ENCODE measurements at regions not wholly inside any gene's neighbourhood (a gene's known extent, or its start where the extent isn't known, plus 50 kb on each side); places are given as distances from the start of the nearest gene placed in this dataset.

DNA sequence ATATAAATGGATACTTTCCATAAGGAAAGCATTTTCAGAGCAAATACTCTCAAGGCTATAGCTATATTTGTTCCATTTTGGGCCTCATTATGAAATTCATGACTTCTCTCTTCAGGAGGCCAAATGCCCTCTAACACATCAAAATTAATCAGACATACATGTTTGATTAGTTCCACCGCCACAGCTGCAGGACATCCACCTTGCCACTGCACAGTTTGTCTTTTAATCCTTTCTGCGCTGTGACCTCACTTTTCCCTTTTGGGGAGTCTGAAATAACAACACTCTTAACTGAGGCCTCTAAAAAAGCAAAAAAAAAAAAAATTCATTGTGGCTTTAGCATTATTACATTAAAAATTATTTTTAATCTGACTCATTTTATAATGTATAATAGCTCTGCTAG, 279.1 kb upstream of the CDH12 start:
- Histone ChIP-seq H3K79me1 (ENCODE audit: low read depth, low read length) (no peaks in the 10 kb centered on the region), H4K91ac (ENCODE audit: low read depth, low read length, poor library complexity) (no peak overlapping the region), H2BK15ac (ENCODE audit: low read length) (no peak overlapping the region), H2AFZ (ENCODE audit: low read length) (no peak overlapping the region), H2BK12ac (ENCODE audit: low read length) (no peak overlapping the region), H3K4me2 (ENCODE audit: insufficient read depth, low read length, poor library complexity, severe bottlenecking) (no peak overlapping the region), H3K23ac (ENCODE audit: low read depth, low read length, poor library complexity) (no peak overlapping the region), H3K9ac (ENCODE audit: low read depth, low read length, poor library complexity) (no peak overlapping the region), H3K4ac (ENCODE audit: low read length) (no peak overlapping the region), H3K18ac (ENCODE audit: low read length) (no peak overlapping the region), H2BK5ac (ENCODE audit: low read length) (no peak overlapping the region), H3K27me3 (ENCODE audit: control insufficient read depth in 3 of 3, insufficient read depth in 3 of 3, low read depth in 1 of 3, low read length in 3 of 3) (no peaks in the 10 kb centered on the region), H3K9me3 (replicated peaks in 1 of 2; ENCODE audit: control insufficient read depth in 2 of 2, insufficient read depth in 1 of 2, low read depth in 1 of 2, low read length in 2 of 2) (no peaks in the 10 kb centered on the region), H3K36me3 (replicated peaks in 1 of 2; ENCODE audit: control insufficient read depth in 2 of 2, insufficient read depth in 2 of 2, low read length in 2 of 2) (no peaks in the 10 kb centered on the region), H2BK120ac (ENCODE audit: low read depth, low read length) (no peak overlapping the region), H2AK5ac (ENCODE audit: low read depth, low read length) (no peak overlapping the region), H3K4me1 (ENCODE audit: control insufficient read depth in 2 of 2, insufficient read depth in 1 of 2, low read depth in 1 of 2, low read length in 2 of 2) (no peaks in the 10 kb centered on the region), H4K8ac (ENCODE audit: low read depth, low read length) (no peak overlapping the region), H3K14ac (ENCODE audit: low read length) (no peak overlapping the region), H3K4me3 (ENCODE audit: low read length in 2 of 2) (no peak overlapping the region), H3K27ac (replicated peaks; ENCODE audit: low read length) (no peak overlapping the region)
- WGBS, 2 donors (ENCODE audit: extremely low coverage in 2 of 2, insufficient read length in 2 of 2, insufficient replicate concordance in 1 of 2): no CpG with 5 or more reads among the region's 2 CpGs
- DNase-seq (ENCODE audit: low spot score): no peak

DNA sequence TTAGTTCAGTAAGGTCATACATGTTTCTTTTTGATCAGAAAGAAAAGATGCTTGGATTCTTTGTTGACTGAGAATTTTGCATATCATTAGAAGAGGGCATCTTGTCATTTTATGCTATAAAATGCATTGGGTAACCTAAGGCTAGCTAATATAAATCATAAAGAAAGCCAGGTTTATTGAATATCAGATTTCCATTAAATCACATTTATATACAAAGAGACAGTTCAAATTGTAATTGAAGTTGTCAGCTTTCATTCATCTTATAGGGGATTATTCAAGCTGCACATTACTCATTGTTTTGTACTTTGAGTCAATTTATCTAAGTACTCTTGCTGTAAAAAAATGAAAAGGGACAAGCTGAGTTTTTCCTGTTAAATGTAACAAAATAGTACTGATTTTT, 259.1 kb upstream of the CDH12 start:
- Histone ChIP-seq H3K23ac (ENCODE audit: low read depth, low read length, poor library complexity) (no peak overlapping the region), H3K27ac (replicated peaks; ENCODE audit: low read length) (no peak overlapping the region), H3K4ac (ENCODE audit: low read length) (no peak overlapping the region), H2BK15ac (ENCODE audit: low read length) (no peak overlapping the region), H3K9ac (ENCODE audit: low read depth, low read length, poor library complexity) (no peak overlapping the region), H2BK12ac (ENCODE audit: low read length) (no peak overlapping the region), H3K4me3 (ENCODE audit: low read length in 2 of 2) (no peak overlapping the region), H2BK5ac (ENCODE audit: low read length) (no peak overlapping the region), H3K18ac (ENCODE audit: low read length) (no peak overlapping the region), H2BK120ac (ENCODE audit: low read depth, low read length) (no peak overlapping the region), H4K91ac (ENCODE audit: low read depth, low read length, poor library complexity) (no peak overlapping the region), H3K14ac (ENCODE audit: low read length) (no peak overlapping the region), H3K9me3 (replicated peaks in 1 of 2; ENCODE audit: control insufficient read depth in 2 of 2, insufficient read depth in 1 of 2, low read depth in 1 of 2, low read length in 2 of 2) (no peaks in the 10 kb centered on the region), H3K79me1 (ENCODE audit: low read depth, low read length) (no peaks in the 10 kb centered on the region), H3K4me1 (ENCODE audit: control insufficient read depth in 2 of 2, insufficient read depth in 1 of 2, low read depth in 1 of 2, low read length in 2 of 2) (no peaks in the 10 kb centered on the region), H2AFZ (ENCODE audit: low read length) (no peak overlapping the region), H4K8ac (ENCODE audit: low read depth, low read length) (no peak overlapping the region), H3K36me3 (replicated peaks in 1 of 2; ENCODE audit: control insufficient read depth in 2 of 2, insufficient read depth in 2 of 2, low read length in 2 of 2) (no peaks in the 10 kb centered on the region), H3K4me2 (ENCODE audit: insufficient read depth, low read length, poor library complexity, severe bottlenecking) (no peak overlapping the region), H3K27me3 (ENCODE audit: control insufficient read depth in 3 of 3, insufficient read depth in 3 of 3, low read depth in 1 of 3, low read length in 3 of 3) (no peaks in the 10 kb centered on the region), H2AK5ac (ENCODE audit: low read depth, low read length) (no peak overlapping the region)
- DNase-seq (ENCODE audit: low spot score): no peak

DNA sequence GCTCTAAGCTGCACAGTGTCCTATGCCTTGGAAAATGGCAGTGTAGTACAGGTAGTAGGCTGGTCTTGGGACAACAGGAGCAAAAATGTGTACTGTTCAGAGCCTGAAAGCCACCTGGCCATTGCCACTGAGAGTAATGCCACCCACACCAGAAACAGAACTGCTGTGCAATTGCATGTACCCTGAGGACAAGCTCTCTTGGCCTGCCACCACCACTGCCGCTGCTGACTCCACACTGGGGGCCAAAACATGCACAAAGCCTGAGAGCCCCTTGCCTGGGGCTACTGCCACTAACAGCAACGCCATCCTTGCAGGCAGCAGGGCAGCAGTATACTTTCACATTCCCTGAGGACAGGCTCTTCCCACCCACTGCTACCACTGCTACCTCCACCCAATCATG, 251.9 kb upstream of the CDH12 start:
- Histone ChIP-seq H2AFZ (ENCODE audit: low read length) (no peak overlapping the region), H4K91ac (ENCODE audit: low read depth, low read length, poor library complexity) (no peak overlapping the region), H3K9ac (ENCODE audit: low read depth, low read length, poor library complexity) (peak overlapping the region; percentile 34), H3K4me3 (ENCODE audit: low read length in 2 of 2) (no peak overlapping the region), H3K27me3 (ENCODE audit: control insufficient read depth in 3 of 3, insufficient read depth in 3 of 3, low read depth in 1 of 3, low read length in 3 of 3) (no peaks in the 10 kb centered on the region), H3K4ac (ENCODE audit: low read length) (no peak overlapping the region), H2BK120ac (ENCODE audit: low read depth, low read length) (no peak overlapping the region), H3K23ac (ENCODE audit: low read depth, low read length, poor library complexity) (no peak overlapping the region), H3K79me1 (ENCODE audit: low read depth, low read length) (no peaks in the 10 kb centered on the region), H3K4me2 (ENCODE audit: insufficient read depth, low read length, poor library complexity, severe bottlenecking) (no peak overlapping the region), H4K8ac (ENCODE audit: low read depth, low read length) (no peak overlapping the region), H3K14ac (ENCODE audit: low read length) (no peak overlapping the region), H3K4me1 (ENCODE audit: control insufficient read depth in 2 of 2, insufficient read depth in 1 of 2, low read depth in 1 of 2, low read length in 2 of 2) (no peaks in the 10 kb centered on the region), H3K36me3 (replicated peaks in 1 of 2; ENCODE audit: control insufficient read depth in 2 of 2, insufficient read depth in 2 of 2, low read length in 2 of 2) (no peaks in the 10 kb centered on the region), H2BK12ac (ENCODE audit: low read length) (no peak overlapping the region), H3K18ac (ENCODE audit: low read length) (peak overlapping the region; percentile 44), H3K27ac (replicated peaks; ENCODE audit: low read length) (no peak overlapping the region), H2AK5ac (ENCODE audit: low read depth, low read length) (no peak overlapping the region), H2BK15ac (ENCODE audit: low read length) (no peak overlapping the region), H2BK5ac (ENCODE audit: low read length) (no peak overlapping the region), H3K9me3 (replicated peaks in 1 of 2; ENCODE audit: control insufficient read depth in 2 of 2, insufficient read depth in 1 of 2, low read depth in 1 of 2, low read length in 2 of 2) (no peaks in the 10 kb centered on the region)
- WGBS, 2 donors (ENCODE audit: extremely low coverage in 2 of 2, insufficient read length in 2 of 2, insufficient replicate concordance in 1 of 2): no CpG with 5 or more reads among the region's 2 CpGs
- no peak for DNase-seq (ENCODE audit: low spot score)

DNA sequence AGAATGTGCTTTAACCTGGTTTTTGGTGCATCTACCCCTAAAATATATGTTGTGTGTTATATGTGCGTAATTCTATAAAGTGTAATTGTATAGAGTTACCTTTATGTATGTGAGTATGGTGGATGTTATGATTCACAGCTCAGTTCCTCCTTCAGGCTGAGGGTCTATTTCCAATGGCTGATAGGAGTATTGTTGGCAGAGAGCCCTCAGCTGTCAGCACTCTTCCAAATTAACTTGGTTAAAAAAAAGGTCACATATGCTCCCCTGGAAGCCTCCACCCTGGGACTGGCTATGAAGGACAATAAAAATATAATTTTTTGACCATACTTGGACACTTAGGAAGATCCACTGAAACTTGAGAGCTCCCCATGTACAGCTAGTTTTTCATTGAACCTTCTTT, 250.4 kb upstream of the CDH12 start:
- Histone ChIP-seq H3K36me3 (replicated peaks in 1 of 2; ENCODE audit: control insufficient read depth in 2 of 2, insufficient read depth in 2 of 2, low read length in 2 of 2) (no peaks in the 10 kb centered on the region), H3K4me1 (ENCODE audit: control insufficient read depth in 2 of 2, insufficient read depth in 1 of 2, low read depth in 1 of 2, low read length in 2 of 2) (no peaks in the 10 kb centered on the region), H2BK15ac (ENCODE audit: low read length) (no peak overlapping the region), H3K27me3 (ENCODE audit: control insufficient read depth in 3 of 3, insufficient read depth in 3 of 3, low read depth in 1 of 3, low read length in 3 of 3) (no peaks in the 10 kb centered on the region), H2BK120ac (ENCODE audit: low read depth, low read length) (no peak overlapping the region), H3K9ac (ENCODE audit: low read depth, low read length, poor library complexity) (no peak overlapping the region), H4K8ac (ENCODE audit: low read depth, low read length) (no peak overlapping the region), H2BK12ac (ENCODE audit: low read length) (no peak overlapping the region), H3K4ac (ENCODE audit: low read length) (no peak overlapping the region), H3K4me3 (ENCODE audit: low read length in 2 of 2) (no peak overlapping the region), H2BK5ac (ENCODE audit: low read length) (no peak overlapping the region), H3K23ac (ENCODE audit: low read depth, low read length, poor library complexity) (no peak overlapping the region), H4K91ac (ENCODE audit: low read depth, low read length, poor library complexity) (no peak overlapping the region), H3K18ac (ENCODE audit: low read length) (no peak overlapping the region), H3K79me1 (ENCODE audit: low read depth, low read length) (no peaks in the 10 kb centered on the region), H3K14ac (ENCODE audit: low read length) (no peak overlapping the region), H2AK5ac (ENCODE audit: low read depth, low read length) (no peak overlapping the region), H3K27ac (replicated peaks; ENCODE audit: low read length) (no peak overlapping the region), H3K9me3 (replicated peaks in 1 of 2; ENCODE audit: control insufficient read depth in 2 of 2, insufficient read depth in 1 of 2, low read depth in 1 of 2, low read length in 2 of 2) (no peaks in the 10 kb centered on the region), H3K4me2 (ENCODE audit: insufficient read depth, low read length, poor library complexity, severe bottlenecking) (no peak overlapping the region), H2AFZ (ENCODE audit: low read length) (no peak overlapping the region)
- no CpG with 5 or more reads among the region's 1 CpG for WGBS, 2 donors (ENCODE audit: extremely low coverage in 2 of 2, insufficient read length in 2 of 2, insufficient replicate concordance in 1 of 2)
- no peak for DNase-seq (ENCODE audit: low spot score)
